HG03135 (cell line): ENCODE measurements at regions not wholly inside any gene's neighbourhood (a gene's known extent, or its start where the extent isn't known, plus 50 kb on each side); places are given as distances from the start of the nearest gene placed in this dataset.

ENCODE experiments used
- ATAC-seq: cut with Tn5 transposase; IDR thresholded peaks from one replicate; pipeline ENCODE4 v1.9.1; 2021; ENCODE audit warnings: mild to moderate bottlenecking, moderate library complexity; ENCODE audit not compliant: unreplicated experiment

DNA sequence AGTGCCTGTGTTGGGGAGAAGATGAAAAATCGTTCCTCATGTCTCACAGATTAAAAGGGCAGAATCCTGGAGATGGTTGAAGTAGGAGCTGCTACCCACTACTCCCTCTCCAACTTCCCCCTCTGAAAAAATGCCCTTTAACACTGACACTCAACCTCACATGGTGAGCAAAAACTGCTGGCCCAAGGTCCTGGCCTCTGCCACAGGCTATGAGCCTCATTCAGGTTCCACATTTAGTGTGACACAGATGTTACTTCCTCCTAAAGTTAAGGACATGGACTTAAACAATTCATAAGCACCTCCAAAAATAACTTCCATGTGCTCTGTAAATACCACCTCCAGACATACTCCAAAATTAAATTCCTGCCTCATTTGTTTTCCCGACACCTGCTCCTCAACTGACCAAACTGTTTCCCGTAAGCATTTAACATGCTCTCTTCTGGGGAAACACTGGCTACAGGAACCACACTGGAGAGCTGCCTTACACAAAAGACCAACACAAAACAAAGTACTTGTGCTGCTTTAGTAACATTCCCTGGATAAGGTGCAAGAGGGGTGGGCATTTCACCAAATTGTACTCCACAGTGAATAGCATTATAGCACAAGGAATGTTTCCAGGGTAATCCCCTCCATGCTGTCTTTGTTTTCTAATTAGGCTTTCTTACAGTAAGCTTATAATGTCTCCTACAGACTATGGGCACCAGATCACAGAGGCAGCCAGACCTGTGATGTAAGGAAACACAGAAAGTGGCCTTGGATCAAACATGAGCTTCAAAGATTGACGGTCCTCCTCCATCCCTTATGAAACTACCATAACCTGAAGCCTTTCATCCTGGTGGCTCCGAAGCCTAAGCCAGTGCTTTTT is 57.0 kb downstream of the PHLDA1 start:
- ATAC-seq, result no peak

DNA sequence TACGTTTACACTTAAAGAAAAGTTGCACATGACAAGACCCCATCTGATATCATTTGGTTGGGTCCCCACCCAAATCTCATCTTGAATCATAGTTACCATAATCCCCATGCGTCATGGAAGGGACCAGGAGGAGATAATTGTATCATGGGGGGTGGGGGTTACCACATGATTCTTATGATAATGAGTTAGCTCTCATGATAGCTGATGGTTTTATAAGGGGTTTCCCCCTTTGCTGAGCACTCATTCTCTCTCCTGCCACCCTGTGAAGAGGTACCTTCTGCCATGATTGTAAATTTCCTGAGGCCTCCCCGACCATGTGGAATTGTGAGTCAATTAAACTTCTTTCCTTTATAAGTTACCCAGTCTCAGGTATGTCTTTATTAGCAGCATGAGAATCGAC is 60.3 kb downstream of the PHLDA1 start:
- no peak for ATAC-seq

DNA sequence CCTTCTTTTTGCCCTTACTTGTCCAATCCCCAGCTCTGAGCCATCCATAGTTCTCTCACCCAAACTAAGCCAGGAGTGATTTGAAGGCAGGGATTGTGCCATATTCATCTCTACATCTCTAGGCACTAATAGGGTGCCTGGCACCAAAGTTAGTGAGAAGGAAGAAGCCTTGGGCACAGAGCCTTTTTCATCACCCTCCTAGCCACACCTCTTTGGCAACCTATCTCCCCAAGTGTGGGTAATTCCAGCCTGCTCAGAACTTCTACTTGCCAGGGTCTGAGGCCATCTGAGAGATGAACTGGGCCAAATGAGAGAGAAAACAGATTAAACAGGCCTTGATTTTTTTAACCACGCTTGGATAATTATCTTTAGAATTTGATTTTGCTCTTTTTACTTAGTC is 61.3 kb downstream of the PHLDA1 start:
- no peak for ATAC-seq

DNA sequence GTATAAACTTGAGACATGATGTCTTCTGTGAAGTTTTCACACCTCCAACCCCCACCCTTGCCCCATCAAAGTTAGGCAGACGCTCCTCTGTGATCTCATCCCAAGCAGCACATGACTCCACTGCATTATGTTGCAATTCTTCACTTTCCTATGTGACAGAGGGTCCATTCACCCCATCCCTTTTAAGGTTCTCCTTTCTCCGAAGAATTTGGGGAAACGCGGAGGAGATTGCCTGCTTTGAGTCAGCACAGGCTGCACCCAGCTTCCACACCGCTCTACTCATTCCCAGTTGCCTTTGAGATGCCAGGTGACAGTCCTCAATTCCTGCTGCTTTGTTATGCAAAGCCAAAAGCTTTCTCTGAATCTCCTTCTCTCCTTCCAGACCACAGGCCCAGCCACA is 61.8 kb downstream of the PHLDA1 start:
- ATAC-seq, result no peak

DNA sequence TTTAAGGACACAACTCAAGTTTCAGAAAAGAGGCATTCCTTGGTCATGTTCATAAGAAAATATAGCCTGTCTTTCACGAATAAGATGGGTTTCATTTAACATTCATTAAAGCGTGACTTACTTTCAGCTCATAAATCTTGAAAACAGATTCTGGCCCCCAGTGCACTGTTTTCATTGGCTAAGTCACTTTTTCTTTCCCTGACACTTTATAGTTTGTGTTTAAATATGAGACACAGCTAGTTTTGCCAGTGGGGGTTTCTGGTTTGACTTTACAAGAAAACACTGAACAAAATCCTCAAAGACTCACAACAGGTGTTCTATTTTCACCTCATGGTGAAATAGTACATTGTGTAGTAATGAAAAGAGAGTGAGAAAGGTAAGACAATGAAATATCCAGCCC is 65.9 kb downstream of the PHLDA1 start:
- ATAC-seq, result no peak

DNA sequence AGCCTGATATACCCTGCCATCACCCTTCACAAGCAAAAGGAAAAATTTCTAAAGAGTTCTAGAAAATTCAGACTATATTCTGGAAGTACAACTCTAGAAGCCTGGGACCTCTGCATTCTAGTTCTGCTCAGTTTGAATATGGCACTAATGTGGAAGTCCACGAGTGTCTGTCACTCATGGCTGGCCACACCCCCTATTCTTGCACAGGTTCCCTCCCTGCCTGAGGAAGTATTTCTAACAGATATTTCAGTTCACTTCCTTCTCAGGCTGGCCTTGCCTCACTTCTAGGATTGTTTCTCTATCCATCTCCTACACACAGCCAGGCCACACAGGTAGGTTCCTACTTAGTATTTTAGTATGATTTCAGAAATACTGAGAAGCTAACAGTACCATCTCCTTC is 67.4 kb downstream of the PHLDA1 start:
- ATAC-seq, result peak; percentile 59

DNA sequence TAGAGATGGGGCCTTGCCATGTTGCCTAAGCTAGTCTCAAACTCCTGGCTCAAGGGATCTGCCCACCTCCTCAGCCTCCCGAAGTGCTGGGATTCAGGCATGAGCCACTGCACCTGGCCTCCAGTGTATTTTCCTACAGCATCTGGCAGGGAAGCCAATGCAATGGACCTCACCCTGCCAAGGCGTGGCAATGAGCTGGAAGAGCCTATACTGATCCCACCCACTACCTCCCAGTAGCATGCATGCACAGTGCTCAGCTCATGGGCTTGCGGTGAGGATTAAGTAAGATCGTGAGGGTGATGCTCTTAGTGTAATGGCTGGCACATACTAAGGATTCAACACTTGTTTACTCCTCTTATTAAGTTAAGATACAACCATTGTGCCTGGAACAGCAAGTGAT is 69.7 kb downstream of the PHLDA1 start:
- no peak for ATAC-seq

DNA sequence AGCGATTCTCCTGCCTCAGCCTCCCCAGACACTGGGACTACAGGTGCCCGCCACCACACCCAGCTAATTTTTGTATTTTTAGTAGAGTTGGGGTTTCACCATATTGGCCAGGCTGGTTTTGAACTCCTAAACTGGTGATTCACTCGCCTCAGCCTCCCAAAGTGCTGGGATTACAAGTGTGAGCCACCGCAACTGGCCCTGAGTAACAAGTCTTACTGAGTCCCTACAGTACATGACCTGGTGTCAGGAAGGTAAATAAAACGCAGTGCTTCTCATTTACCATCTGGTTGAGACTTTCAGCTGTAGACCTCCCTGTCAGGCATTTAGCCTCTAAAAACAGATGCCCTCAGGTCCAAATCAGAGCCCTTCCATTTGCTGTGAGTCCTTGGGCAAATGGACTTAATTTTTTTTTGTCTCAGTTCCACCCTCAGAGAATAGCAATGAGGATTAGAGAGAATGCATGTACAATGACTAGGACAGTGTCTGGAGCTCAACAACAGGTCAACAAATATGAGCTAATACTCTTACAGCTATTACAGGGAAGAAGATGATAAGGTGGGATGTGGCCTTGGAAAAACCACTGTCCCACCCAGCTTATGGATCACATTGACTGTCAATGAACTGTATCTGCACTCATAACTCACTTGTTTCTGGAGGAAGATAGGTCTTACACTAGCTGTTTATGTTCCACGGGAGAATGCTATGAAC is 70.5 kb downstream of the PHLDA1 start:
- no peak for ATAC-seq

DNA sequence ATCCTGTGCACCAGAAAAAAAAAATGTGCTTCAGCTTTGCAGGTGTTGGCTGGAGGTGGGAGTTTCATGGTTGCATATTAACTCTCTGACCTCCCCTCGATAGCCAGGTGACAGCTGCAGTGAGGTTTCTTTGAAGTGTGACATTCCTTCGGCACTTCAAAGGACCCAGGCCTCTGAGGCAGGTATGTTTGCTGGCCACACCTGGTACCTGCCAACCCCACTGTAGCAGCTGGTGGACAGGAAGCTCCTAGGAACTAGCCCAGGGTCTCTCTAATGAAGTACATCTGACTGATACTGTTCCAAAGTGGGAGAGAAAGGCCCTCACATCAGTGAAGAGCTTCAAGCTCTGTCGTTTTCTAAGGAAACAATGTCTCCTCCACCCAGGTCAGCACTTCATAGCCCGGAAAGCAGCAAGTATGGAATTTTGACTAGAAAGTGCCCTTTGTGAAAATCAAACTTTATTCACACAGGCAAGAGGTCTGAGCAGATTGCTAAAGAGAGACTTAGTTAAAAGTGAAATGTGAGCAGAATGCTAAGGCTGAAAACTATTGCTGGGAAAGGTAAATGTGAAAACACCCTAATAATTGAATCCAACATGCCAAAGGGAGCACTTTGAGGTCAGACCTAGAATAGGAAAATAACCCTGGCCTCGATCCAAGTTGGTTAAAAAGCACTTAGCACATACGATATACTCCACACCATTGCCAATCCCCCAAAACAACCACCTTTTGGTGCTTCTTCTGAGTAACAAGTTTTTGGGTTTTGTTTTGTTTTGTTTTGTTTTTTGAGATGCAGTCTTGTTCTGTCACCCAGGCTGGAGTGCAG is 71.3 kb downstream of the PHLDA1 start:
- ATAC-seq, result peak; percentile 43

DNA sequence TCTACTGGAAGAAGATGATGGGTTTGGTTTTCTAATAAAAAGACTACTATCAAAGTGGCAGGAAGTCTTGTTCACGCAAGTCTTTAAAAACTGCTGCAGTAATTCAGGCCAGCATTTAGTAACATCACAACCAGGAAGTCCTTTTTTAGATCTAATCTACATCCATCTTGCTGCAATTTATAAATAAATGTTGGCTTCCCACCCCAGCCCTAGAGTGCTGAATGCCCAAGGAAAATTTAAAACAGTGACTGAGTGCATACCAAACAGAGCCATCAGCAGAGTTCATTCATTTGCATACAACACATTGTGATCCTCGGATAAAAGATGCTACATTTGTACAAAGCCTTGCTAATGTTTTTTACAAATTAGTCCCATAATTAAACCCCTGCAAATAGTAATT is 72.1 kb downstream of the PHLDA1 start:
- no peak for ATAC-seq

DNA sequence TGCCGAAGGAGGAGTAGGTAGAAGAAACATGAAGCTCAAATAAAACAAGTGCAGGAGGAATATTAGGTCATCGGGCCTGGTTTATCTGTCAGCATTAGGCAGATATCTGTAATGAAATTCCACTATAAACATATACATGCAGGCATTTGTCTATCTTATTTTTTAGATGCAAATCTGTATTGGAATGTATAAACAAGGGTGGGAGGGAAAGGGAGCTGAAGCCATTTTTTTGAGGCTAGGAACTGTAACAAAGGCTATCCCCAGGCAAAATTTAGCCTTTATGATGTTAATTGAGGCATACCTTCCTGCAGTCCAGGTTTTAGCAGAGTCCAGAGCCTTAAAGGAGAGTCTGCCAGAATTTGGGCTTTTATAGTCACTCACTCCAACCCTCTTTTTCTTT is 72.5 kb downstream of the PHLDA1 start:
- ATAC-seq, result no peak

DNA sequence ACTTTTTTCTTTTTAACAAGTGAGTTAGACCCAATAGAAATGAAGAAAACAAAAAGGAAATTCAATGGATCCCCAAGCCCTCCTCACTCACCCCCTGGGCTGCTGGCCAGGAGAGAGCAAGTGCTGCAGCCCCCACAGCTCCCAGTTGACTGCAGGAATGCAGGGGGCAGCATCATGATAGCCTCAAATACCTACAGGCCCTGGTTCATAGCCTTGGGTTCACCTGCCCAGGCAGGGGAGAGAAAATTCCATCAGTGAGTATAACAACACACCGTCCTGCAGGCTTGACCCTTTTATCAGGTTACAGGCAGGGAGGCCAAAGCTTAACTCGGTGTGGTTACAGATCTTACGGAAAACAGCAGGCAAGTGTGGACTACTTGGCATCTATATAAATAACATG is 76.3 kb downstream of the PHLDA1 start:
- ATAC-seq, result no peak

DNA sequence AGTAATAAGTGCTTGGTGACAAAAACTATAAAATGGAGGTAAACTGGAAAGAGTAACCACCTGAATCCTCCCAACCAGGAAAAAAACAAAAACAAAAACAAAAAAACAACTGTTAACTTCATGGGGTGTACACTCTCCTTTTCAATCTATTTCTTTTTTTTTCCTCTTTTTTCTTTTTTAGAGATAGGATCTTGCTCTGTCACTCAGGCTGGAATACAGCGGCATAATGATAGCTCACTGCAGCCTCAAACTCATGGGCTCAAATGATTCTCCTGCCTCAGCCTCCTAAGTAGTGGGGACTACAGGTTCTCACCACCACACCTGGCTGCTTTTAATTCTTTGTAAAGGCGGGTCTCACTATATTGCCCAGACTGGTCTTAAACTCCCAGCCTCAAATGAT is 76.8 kb downstream of the PHLDA1 start:
- ATAC-seq, result no peak

DNA sequence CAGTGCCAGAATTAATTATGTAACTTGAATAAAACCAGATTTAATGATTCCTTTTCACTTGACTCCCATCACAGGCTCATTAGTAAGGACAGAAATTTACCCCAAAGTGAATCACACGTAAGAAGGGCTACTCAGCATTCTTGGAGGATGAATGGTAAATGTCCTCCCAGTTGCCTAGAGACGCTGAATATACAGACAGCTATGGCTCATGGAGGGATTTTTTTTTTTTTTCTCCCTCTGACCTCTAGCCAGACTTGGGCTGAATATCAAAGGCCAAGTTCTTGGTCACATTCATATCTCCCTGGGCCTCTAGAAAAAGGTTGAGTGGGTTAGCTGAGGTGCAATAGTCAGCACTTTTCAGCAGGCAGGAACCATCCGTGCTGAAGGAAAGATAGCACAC is 77.5 kb downstream of the PHLDA1 start:
- no peak for ATAC-seq

DNA sequence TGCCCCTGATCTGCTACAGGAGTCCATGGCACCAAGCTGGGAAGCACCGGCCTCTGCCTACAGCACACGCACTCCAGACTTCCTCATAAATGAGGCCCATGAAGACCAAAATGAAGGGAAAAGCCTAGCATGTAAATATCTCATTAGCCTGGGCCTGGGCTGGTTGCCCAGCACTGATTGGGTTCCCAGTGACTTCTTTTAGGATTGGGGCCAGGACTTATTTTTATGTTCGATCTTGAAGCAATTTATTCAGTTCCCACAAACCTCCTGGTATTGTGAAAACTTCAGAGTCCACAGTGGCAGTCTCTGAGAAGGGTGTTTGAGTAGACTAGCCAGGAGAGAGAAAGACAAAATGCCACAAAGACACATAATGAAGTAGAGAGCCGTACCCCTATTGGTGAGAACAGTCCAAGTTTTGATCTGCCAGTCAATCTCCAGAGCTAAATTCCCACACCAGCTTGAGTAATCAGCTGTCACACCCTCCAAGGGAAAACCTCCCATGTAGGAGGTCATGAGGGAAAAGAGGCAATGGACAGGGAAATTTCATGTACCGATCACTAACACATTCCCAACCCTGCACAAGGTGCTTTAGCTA is 78.2 kb downstream of the PHLDA1 start:
- no peak for ATAC-seq

DNA sequence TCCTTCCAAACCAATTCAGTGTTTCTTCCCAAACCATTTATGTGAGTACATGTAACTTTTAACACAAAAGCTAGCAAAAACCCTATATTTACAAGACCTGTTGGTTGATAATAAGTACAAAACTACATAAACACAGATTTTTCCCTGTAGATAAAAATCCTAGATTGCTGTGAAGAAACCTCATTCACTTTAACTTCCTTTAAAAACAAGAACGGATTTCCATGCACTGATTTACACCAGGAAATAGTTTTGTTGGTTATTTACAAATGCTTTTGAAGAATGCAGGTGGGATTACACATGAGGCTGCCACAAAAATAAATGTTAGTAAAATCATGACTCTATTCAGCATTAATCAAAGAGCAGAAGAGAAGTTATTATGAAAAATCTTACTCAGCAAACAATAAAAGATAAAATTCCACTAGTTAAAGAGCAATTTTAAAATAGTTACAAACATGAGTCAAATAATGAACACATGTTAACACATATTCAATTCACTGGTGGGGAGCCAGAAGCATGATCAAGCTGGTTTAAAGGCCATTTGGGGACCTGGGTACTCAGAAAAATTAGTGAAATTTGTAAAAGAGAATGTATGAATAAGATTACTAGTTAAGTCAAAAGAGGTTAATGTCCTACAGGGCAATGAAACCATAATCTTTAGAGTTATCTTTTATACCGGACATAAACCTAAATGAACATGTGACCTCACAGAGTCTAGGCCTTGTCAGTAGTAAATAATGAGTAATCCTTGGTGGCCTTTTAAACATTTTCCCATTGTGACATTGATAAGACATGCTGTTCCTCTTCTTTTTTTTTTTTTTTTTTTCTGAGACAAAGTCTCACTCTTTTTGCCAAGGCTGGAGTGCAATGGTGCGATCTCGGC is 79.9 kb downstream of the PHLDA1 start:
- ATAC-seq, result no peak

DNA sequence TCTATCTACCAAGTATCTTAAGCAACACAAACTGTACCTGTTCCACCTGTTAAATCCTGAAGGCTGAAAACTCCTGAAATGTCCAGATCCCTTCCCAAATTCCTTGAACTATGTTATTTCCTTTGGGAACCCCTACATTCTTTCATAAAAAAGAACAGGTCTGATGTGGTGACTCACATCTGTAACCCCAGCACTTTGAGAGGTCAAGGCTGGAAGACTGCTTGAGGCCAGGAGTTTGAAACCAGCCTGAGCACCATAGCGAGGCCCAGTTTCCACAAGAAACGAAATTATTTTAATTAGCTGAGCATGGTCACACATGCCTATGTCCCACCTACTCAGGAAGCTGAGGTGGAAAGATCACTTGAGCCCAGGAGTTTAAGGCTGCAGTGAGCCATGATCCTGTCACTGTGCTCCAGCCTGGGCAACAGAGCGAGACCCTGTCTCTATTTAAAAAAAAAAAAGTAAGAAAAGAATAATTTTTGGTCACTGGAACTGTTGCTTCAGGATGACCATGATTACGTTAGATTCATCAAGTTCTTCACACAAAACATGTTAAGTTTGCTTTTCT is 84.3 kb downstream of the PHLDA1 start:
- ATAC-seq, result no peak

DNA sequence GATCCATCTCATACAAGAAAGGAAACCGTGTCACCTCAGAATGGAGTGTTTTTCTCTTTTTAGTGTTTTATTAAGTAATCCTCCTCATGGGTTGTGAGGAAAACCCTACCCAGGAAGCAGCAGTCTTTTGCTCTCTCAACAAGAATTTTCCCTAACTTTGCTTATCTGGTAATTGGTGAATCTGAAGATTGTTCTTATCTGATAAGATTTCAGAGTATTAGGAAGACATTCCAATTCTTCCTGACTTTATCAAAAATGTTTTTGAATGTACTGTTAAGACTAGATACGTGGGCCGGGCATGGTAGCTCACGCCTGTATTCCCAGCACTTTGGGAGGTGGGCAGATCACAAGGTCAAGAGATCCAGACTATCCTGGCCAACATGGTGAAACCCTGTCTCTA is 86.0 kb downstream of the PHLDA1 start:
- no peak for ATAC-seq

DNA sequence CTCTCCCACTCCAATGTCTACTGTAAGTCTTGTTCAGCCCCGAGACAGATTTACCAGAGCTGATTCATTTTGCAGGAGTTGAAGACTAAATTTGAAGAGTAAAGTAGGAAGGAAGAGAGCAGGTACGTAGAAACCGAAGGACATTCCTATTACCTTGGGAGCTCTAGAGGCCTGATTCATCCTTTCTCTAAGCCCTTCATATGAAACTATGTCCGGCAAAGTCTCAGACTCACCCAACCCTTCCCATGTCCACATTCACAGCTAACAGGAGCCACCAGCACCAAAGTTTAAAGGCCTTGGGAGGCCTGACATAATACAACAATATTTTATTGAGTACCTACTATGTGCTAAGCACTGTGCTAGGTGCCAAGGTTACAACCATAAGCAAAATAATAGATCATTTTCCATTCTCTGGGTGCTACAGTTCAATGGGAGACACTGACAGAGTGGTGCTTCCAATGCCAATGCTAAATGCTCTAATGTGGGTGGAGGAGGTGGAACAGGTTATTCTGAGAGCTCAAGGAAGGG is 86.6 kb downstream of the PHLDA1 start:
- no peak for ATAC-seq
